ENCODE measurements at regions not wholly inside any gene's neighbourhood (a gene's known extent, or its start where the extent isn't known, plus 50 kb on each side); places are given as distances from the start of the nearest gene placed in this dataset.

GRCh38 chr5:106523852-106524251 lies 1146.9 kb downstream of the EFNA5 start:
- TF ChIP-seq TSHZ2 (CRISPR knock-in tag; IDR thresholded peaks at IDR 0.05) = no peak
- no peak for TF ChIP-seq ARNTL (CRISPR knock-in tag; IDR thresholded peaks at IDR 0.05; ENCODE audit: borderline replicate concordance, low read depth)
- TF ChIP-seq GLIS3 (CRISPR knock-in tag; IDR thresholded peaks at IDR 0.05) = no peak
- TF ChIP-seq TCF4 (CRISPR knock-in tag; IDR thresholded peaks at IDR 0.05; ENCODE audit: borderline replicate concordance) = no peak
- TF ChIP-seq BACH2 (CRISPR knock-in tag; IDR thresholded peaks at IDR 0.05; ENCODE audit: borderline replicate concordance) = no peak
- TF ChIP-seq ZFP3 (CRISPR knock-in tag; IDR thresholded peaks at IDR 0.05) = no peak
- TF ChIP-seq ESRRG (CRISPR knock-in tag; IDR thresholded peaks at IDR 0.05) = no peak
- no peak for TF ChIP-seq CREB5 (CRISPR knock-in tag; IDR thresholded peaks at IDR 0.05; ENCODE audit: low read depth)
- no peak for TF ChIP-seq ZNF565 (CRISPR knock-in tag; conservative IDR thresholded peaks at IDR 0.05; ENCODE audit: low read depth)

GRCh38 chr5:106522296-106522695 lies 1148.4 kb downstream of the EFNA5 start:
- no peak for ATAC-seq
- no peak for TF ChIP-seq ZNF70 (CRISPR knock-in tag; IDR thresholded peaks at IDR 0.05)
- no peak for TF ChIP-seq ZNF8 (CRISPR knock-in tag; IDR thresholded peaks at IDR 0.05)

More at GRCh38 chr5:106523852-106524251, 1146.9 kb downstream of the EFNA5 start:
- ATAC-seq = no peak

GRCh38 chr5:106521701-106522100 lies 1149.0 kb downstream of the EFNA5 start:
- no peak for TF ChIP-seq BACH2 (CRISPR knock-in tag; IDR thresholded peaks at IDR 0.05; ENCODE audit: borderline replicate concordance)
- no peak for TF ChIP-seq ZFP3 (CRISPR knock-in tag; IDR thresholded peaks at IDR 0.05)
- TF ChIP-seq OSR1 (CRISPR knock-in tag; IDR thresholded peaks at IDR 0.05) = no peak
- TF ChIP-seq ISL1 (CRISPR knock-in tag; IDR thresholded peaks at IDR 0.05) = no peak
- TF ChIP-seq CSDC2 (CRISPR knock-in tag; IDR thresholded peaks at IDR 0.05) = no peak
- no peak for TF ChIP-seq ZNF70 (CRISPR knock-in tag; IDR thresholded peaks at IDR 0.05)
- no peak for TF ChIP-seq RARB (CRISPR knock-in tag; IDR thresholded peaks at IDR 0.05)
- TF ChIP-seq GLIS3 (CRISPR knock-in tag; IDR thresholded peaks at IDR 0.05) = no peak
- TF ChIP-seq SNAI2 (CRISPR knock-in tag; IDR thresholded peaks at IDR 0.05) = no peak
- no peak for TF ChIP-seq CSRNP3 (CRISPR knock-in tag; IDR thresholded peaks at IDR 0.05)
- no peak for TF ChIP-seq ZNF8 (CRISPR knock-in tag; IDR thresholded peaks at IDR 0.05)
- TF ChIP-seq ZC3H10 (CRISPR knock-in tag; IDR thresholded peaks at IDR 0.05) = no peak
- TF ChIP-seq TSHZ2 (CRISPR knock-in tag; IDR thresholded peaks at IDR 0.05) = no peak
- no peak for TF ChIP-seq PPARA (CRISPR knock-in tag; IDR thresholded peaks at IDR 0.05; ENCODE audit: borderline replicate concordance)
- TF ChIP-seq ZFP30 (CRISPR knock-in tag; IDR thresholded peaks at IDR 0.05) = no peak
- TF ChIP-seq ESRRG (CRISPR knock-in tag; IDR thresholded peaks at IDR 0.05) = no peak
- TF ChIP-seq POU6F1 (CRISPR knock-in tag; IDR thresholded peaks at IDR 0.05; ENCODE audit: borderline replicate concordance, low read depth) = no peak
- peak; percentile 66 for ATAC-seq
